GM12865 (cell line): ENCODE measurements at regions not wholly inside any gene's neighbourhood (a gene's known extent, or its start where the extent isn't known, plus 50 kb on each side); places are given as distances from the start of the nearest gene placed in this dataset.

Experiments used
- DNase-seq: peaks from one replicate; pipeline ENCODE4 v3.0.0; 2010; ENCODE audit warnings: low read depth
- H3K4me3 ChIP-seq: 2 replicates; pipeline ENCODE4 v1.5.1; 2011; ENCODE audit warnings: mild to moderate bottlenecking, low read depth, low read length, control low read depth
- CTCF ChIP-seq: IDR thresholded peaks from 2 replicates; pipeline ENCODE4 v1.5.1; 2011; ENCODE audit warnings: low read length, control low read depth, low read depth, inconsistent platforms; ENCODE audit not compliant: insufficient read depth; ENCODE audit errors: missing control alignments

DNA sequence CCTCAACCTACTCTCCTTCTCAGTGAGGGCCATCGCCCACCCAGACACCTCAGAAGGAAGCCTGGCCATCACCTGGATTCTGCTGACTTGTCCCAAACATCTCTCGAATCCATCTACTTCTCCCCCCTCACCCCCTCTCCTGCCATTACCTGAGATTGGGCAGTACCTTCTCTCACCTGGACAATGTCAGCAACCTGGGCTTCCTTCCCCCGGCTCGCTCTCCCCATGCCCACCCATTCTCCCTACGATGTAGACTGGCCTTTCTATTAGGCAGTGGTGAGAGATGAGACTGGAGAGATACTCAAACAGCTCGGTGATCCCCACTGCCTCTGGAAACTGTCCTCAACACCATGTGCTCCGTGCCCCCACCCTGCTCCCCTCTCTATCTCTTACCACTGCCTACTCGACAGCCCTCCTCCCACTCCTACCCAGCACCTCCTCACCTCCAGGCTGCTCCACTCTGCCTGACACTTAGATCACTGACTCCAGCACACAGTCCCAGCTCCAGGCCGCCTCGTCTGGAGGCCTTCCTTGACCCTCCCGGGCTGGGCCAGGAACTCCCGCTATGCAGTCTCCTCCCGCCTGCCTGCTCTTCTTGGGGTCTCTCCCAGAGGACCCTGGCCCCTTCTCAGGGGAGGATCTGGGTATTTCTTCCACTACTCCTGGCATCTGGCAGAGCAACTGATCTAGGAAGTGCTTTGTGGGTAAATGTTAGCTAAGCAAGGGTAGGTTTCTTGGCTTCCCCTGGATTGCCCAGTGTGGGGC, 235.8 kb upstream of the NLRP1 start:
- DNase-seq: no peak
- no peak overlapping the region for H3K4me3 ChIP-seq
- TF ChIP-seq CTCF: no peak

DNA sequence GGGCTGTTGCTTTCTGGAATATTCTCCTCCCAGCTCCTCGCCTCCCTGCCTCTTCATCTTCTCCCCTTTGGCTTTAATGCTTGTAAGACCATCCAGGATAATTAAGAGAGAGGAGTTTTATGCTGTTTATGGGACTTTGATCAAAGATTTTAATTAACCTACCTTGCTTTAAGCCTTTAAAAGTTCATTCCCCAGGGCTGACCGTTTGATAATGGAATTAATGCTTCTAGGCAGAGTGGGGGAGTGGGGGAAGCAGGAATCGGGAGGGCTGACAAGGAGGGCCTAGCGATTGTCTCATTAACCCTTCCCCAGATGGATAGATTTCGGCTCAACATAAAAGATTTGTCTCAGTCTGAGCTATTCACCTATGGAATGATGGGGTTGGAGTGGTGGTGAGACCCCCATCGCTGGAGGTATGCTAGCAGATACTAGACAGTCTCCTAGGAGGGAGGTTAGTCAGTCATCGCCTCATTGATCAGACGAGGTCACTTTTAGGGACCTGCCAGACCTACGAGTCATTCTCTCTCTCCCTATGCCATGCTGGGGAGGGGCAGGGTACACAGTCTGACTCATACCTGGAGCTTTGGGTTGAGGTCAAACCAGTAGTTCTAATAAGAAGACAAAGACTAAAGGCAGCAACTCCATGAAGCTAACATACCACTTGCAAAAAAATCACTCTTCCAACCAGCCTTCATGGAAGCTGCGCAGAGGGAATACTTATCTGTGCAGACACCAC, 236.6 kb upstream of the NLRP1 start:
- peak; percentile 31 for DNase-seq
- no peak for TF ChIP-seq CTCF
- no peak overlapping the region for H3K4me3 ChIP-seq

DNA sequence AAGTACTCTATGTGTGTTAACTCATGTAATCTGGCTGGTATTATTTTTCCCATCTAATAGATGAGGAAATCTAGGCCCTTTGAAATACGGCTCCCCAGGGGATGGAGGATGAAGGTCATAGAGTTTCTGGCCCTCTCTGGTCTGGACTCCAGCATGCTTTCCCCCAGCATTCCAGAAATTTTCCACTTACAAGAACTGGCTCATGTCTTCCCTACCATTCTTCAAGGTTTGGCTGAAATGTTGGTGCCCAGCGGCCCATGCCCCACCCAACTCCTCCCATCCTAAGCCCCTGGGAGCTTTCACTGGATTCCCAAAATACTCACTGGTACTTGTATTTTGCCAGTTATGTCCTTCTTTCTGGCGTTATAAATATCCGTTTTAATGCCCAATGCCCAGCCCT, 237.5 kb upstream of the NLRP1 start:
- no peak overlapping the region for H3K4me3 ChIP-seq
- DNase-seq: no peak
- no peak for TF ChIP-seq CTCF

- DNase-seq: no peak
- TF ChIP-seq CTCF: no peak
- H3K4me3 ChIP-seq: no peak overlapping the region
Measured at GRCh38 chr17:5822281-5823060, 238.2 kb upstream of the NLRP1 start.

GRCh38 chr17:5823219-5823618, 238.9 kb upstream of the NLRP1 start:
- no peak overlapping the region for H3K4me3 ChIP-seq
- TF ChIP-seq CTCF: no peak
- DNase-seq: no peak

- H3K4me3 ChIP-seq: no peak overlapping the region
- DNase-seq: no peak
- no peak for TF ChIP-seq CTCF
Measured at GRCh38 chr17:5825717-5826330, 241.5 kb upstream of the NLRP1 start.
